ENCODE measurements at regions not wholly inside any gene's neighbourhood (a gene's known extent, or its start where the extent isn't known, plus 50 kb on each side); places are given as distances from the start of the nearest gene placed in this dataset.

DNA sequence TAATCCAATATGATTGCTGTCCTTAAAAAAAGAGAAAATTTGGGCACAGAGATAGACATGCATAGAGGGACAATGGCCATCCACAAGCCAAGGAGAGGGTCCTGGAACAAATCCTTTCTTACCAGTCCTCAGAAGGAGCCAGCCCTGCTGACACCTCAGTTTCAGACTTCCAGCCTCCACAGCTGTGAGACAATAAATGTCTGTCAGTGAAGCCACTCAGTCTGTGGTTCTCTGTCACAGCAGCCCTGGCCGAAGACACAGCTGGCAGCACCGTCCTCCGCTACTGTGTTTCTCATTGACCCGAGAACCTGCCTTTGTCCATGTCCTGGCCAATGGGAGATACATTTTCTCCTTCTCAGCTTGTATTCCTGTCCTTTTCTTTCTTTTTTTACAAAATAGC is 207.9 kb downstream of the TM9SF2 start:
- H3K4me1 ChIP-seq (ENCODE audit: insufficient read depth) = no peaks in the 10 kb centered on the region
- no peak overlapping the region for H3K4me3 ChIP-seq (ENCODE audit: low read depth, low read length)
- DNase-seq (ENCODE audit: extremely low spot score) = no peak
- WGBS = 70% methylated on average over 4 of the region's 4 CpGs
- H3K36me3 ChIP-seq (ENCODE audit: insufficient read depth) = no peaks in the 10 kb centered on the region
- no peak overlapping the region for H3K27ac ChIP-seq (ENCODE audit: low read depth)

DNA sequence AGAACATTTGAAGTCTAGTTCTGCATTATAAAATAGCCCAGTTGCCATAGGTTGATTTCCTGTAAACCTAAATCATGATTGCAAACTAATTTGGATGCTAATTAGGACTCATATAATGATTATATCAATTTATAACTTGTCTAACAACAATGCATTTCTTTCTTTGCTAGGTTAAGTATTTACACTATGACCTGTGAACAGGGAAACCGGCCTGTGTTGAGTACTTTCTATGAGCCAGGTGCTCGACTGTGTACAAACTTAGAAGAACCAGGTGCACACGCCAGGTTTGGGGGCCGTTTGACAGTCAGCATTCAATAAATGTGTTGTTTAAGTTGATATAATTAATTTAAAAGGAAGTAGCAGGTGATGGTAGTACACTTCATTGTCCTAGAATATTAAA is 203.1 kb downstream of the TM9SF2 start:
- Histone ChIP-seq H3K27ac (ENCODE audit: low read depth) (no peak overlapping the region), H3K4me3 (ENCODE audit: low read depth, low read length) (no peak overlapping the region), H3K36me3 (ENCODE audit: insufficient read depth) (no peaks in the 10 kb centered on the region), H3K4me1 (ENCODE audit: insufficient read depth) (no peaks in the 10 kb centered on the region)
- 75% methylated on average over 4 of the region's 4 CpGs for WGBS
- DNase-seq (ENCODE audit: extremely low spot score) = no peak

DNA sequence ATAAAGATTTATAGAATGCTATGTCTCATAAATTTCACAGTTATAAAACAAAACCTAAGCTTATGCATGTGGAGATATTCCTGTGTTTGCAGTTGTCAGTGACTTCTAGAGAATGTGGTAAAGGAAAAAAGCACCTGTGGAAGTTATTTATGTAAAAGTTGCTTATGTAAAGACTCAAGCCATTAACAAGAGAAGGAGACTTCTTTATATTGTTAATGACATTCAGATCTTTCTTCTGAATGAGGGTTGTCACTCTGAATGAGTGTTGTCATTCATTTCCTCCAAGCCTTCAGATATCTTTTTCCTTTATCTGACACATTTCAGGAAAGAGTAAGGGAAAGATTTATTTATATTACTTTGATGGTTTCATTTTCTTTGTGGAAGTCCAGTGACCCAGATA is 202.6 kb downstream of the TM9SF2 start:
- no peak for DNase-seq (ENCODE audit: extremely low spot score)
- H3K36me3 ChIP-seq (ENCODE audit: insufficient read depth) = no peaks in the 10 kb centered on the region
- H3K4me3 ChIP-seq (ENCODE audit: low read depth, low read length) = no peak overlapping the region
- no peak overlapping the region for H3K27ac ChIP-seq (ENCODE audit: low read depth)
- no peaks in the 10 kb centered on the region for H3K4me1 ChIP-seq (ENCODE audit: insufficient read depth)

DNA sequence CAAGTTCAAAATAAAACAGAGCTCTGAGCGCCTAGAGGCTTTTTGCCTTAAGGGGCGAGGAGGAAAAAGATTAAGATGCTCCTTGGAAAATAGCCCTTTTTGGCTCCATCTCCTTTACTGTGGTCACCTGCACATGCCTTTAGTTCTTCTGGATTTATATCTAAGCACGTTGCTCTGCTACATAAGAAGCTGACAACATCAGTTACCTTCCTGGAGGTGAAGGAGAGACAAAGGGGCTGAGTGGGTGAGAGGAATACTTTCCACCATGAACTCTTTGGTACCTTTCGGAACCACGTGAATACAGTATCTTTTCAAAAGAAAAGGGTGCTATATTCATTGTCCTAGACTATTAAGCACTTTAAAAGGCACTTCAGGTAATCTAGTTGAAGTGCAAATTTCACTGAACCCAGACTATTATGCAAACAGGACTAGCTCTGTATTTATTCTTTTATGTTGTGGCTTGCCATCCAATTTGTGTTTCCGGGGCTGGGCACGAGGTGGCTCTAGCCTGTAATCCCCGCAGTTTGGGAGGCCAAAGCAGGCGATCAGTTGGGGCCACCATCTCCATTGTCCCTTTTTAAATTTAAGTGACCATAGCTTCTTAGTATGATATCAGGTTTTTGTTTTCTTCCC is 201.5 kb downstream of the TM9SF2 start:
- DNase-seq (ENCODE audit: extremely low spot score) = no peak
- no peaks in the 10 kb centered on the region for H3K36me3 ChIP-seq (ENCODE audit: insufficient read depth)
- H3K4me1 ChIP-seq (ENCODE audit: insufficient read depth) = no peaks in the 10 kb centered on the region
- no peak overlapping the region for H3K27ac ChIP-seq (ENCODE audit: low read depth)
- no peak overlapping the region for H3K4me3 ChIP-seq (ENCODE audit: low read depth, low read length)
- 66% methylated on average over 9 of the region's 9 CpGs for WGBS

DNA sequence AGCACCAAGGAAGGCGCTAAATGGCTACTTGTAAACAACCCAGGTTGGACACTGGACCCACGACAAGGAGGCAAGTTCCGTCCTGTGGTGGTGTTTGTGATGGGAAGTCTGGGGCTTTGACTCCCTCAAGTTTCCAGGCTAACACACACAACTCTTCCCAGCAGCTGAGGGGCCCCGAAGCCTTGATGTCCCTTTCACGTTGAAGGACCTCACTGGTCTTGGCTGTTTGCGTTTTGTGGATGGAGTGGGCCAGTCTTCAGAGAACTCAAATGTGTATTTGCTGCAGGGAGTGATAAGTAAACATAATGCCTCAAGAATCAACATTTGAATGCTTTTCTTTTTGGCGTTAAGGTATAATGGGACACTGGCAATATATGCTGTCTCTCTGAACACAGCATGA is 199.2 kb downstream of the TM9SF2 start:
- Histone ChIP-seq H3K36me3 (ENCODE audit: insufficient read depth) (no peaks in the 10 kb centered on the region), H3K4me3 (ENCODE audit: low read depth, low read length) (no peak overlapping the region), H3K27ac (ENCODE audit: low read depth) (no peak overlapping the region), H3K4me1 (ENCODE audit: insufficient read depth) (no peaks in the 10 kb centered on the region)
- DNase-seq (ENCODE audit: extremely low spot score) = no peak
- WGBS = 83% methylated on average over 7 of the region's 7 CpGs

DNA sequence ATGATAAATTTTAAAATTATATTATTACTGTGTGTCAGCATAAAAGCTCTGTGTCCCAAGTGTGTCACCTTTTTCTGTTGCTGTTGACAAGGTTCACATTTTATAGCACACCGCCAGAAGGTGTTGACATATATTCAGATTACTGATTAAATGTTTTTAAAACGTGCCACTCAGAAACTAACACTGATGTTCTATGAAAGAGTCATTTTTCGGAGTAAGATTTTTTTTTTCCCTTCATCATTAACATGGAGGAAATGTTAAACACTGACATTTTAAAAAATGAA is 197.5 kb downstream of the TM9SF2 start:
- WGBS = 73% methylated on average over 3 of the region's 3 CpGs
- H3K4me3 ChIP-seq (ENCODE audit: low read depth, low read length) = no peak overlapping the region
- no peak overlapping the region for H3K27ac ChIP-seq (ENCODE audit: low read depth)
- DNase-seq (ENCODE audit: extremely low spot score) = no peak
- H3K36me3 ChIP-seq (ENCODE audit: insufficient read depth) = no peaks in the 10 kb centered on the region
- H3K4me1 ChIP-seq (ENCODE audit: insufficient read depth) = no peaks in the 10 kb centered on the region

DNA sequence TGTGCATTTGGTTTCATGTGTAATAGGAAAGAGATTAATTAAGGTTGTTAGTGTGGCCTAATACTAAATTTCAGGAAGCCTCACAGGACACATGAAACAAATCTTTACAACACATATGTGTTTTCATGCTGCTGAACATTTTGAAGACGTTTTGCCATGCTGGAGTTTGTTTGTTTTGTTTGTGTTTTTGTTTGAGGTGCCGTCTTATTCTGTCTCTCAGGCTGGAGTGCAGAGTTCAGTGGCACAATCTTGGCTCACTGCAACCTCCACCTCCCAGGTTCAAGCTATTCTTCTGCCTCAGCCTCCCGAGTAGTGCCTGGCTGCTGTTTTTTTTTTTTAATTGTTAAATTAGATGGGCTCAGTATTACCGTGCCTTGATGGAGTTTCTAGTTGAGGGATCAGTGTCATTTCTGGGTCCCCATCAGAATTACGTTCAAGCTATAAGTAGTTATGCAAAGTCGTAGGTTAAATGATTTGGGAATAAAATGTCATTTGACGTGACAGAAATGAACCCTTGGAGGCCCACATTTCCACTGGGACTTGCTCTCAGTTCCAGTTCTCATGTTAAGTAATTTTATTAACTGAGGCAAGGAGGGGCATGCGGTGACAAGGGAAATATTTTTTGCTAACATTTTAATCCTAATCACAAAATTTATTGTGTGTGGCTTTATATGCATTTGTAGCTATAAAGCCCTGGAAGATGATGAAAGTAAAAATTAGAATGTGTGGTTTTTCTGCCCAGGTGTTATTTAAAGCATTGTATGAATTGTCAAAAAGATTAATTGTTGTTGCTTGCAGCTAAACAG is 196.9 kb downstream of the TM9SF2 start:
- Histone ChIP-seq H3K36me3 (ENCODE audit: insufficient read depth) (no peaks in the 10 kb centered on the region), H3K4me1 (ENCODE audit: insufficient read depth) (no peaks in the 10 kb centered on the region), H3K4me3 (ENCODE audit: low read depth, low read length) (no peak overlapping the region), H3K27ac (ENCODE audit: low read depth) (no peak overlapping the region)
- DNase-seq (ENCODE audit: extremely low spot score) = no peak
- 71% methylated on average over 8 of the region's 8 CpGs for WGBS

DNA sequence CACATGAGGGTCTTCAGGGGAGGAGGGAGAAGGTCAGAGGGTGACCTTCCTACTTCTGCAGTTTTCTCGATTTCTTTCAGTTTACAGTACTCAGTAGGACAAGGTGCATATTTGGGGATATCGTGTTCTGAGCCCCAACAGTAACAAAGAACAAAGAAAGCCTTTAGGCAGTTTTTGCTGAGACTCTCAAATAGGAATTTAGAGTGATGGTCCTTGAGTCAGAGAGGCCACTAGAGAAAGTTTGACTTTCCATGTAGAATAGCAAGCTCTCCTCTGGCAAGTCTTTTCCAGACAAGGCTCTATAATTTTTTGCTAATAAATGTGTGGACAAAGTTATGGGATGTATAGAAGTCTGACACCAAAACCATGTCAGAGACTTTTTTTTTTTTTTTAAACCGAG is 194.6 kb downstream of the TM9SF2 start:
- DNase-seq (ENCODE audit: extremely low spot score) = no peak
- WGBS = 90% methylated on average over 3 of the region's 3 CpGs
- Histone ChIP-seq H3K4me1 (ENCODE audit: insufficient read depth) (no peaks in the 10 kb centered on the region), H3K4me3 (ENCODE audit: low read depth, low read length) (no peak overlapping the region), H3K36me3 (ENCODE audit: insufficient read depth) (no peaks in the 10 kb centered on the region), H3K27ac (ENCODE audit: low read depth) (no peak overlapping the region)

DNA sequence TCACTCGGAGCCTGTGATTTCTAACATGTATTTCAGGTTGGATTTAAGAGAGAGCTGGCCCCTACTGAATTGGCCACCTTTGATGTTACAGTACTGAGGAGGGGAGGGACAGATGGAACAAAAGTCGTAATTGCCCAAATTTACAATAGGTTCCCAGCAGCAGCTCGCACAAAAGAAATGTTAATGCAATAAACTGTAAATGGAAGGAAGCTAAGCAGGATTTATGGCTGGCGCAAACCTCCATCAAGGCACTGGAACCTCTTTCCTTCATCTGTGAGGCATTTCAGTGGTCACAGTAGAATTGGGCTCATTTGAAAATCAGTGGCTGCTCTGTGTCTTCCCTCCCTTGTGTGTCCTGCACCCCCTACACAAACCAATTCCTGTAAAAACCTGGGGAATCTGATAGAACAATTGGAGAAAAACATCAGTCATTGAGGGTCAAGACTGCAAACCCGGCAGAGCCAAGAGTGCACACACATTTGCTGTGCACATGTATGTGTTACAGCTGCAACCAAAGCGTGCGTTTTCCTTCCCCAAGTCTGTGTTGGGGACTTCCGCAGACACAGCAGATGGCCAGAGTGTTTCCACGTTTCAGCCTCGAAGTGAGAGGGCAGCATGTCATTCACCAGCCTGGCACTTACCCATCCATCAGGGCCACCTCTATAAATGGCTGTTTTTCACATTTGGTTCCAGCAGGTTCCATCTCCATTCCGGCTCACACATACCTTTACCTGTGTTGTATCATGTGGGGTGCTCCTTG is 192.8 kb downstream of the TM9SF2 start:
- DNase-seq (ENCODE audit: extremely low spot score) = no peak
- Histone ChIP-seq H3K4me3 (ENCODE audit: low read depth, low read length) (no peak overlapping the region), H3K4me1 (ENCODE audit: insufficient read depth) (no peaks in the 10 kb centered on the region), H3K27ac (ENCODE audit: low read depth) (no peak overlapping the region), H3K36me3 (ENCODE audit: insufficient read depth) (no peaks in the 10 kb centered on the region)
- 55% methylated on average over 11 of the region's 11 CpGs for WGBS

DNA sequence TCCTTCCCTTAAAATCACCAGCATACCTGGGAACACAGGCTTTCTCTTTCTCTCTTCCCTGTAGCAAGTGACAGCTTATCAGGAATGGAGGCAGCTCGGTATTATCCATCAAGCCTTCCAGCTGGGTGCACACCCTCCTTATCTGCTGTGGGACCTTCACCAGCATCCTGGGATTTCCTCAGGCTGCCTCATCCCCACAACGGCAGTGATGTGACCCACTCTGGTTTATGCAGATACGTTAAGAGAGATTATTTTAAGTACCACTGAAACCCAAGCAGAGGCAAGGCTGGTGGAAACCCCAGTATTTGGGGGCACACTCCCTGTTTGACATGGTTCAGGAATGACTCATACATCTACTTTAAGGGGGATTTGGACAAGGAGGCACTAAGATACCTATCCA is 192.1 kb downstream of the TM9SF2 start:
- no peak overlapping the region for H3K4me3 ChIP-seq (ENCODE audit: low read depth, low read length)
- H3K27ac ChIP-seq (ENCODE audit: low read depth) = no peak overlapping the region
- WGBS = 37% methylated on average over 3 of the region's 3 CpGs
- no peaks in the 10 kb centered on the region for H3K4me1 ChIP-seq (ENCODE audit: insufficient read depth)
- H3K36me3 ChIP-seq (ENCODE audit: insufficient read depth) = no peaks in the 10 kb centered on the region
- DNase-seq (ENCODE audit: extremely low spot score) = no peak

DNA sequence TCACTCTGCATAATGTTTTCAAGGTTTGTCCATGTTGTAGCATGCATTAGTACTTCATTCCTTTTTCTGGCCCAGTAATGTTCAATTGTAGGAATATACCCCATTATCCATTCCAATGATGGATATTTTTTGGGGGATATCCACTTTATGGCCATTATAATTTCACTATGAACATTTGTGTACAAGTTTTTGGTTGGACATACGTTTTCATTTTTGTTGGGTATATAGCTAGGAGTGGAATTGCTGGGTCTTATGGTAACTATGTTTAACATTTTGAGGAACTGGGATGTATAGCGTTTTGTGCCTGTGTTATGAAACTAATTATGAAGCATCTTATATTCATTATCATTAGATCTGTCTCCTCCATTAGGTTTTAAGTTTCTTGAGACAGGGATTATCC is 191.6 kb downstream of the TM9SF2 start:
- no peak overlapping the region for H3K27ac ChIP-seq (ENCODE audit: low read depth)
- no peaks in the 10 kb centered on the region for H3K4me1 ChIP-seq (ENCODE audit: insufficient read depth)
- WGBS = 87% methylated on average over 2 of the region's 2 CpGs
- DNase-seq (ENCODE audit: extremely low spot score) = no peak
- H3K36me3 ChIP-seq (ENCODE audit: insufficient read depth) = no peaks in the 10 kb centered on the region
- no peak overlapping the region for H3K4me3 ChIP-seq (ENCODE audit: low read depth, low read length)

DNA sequence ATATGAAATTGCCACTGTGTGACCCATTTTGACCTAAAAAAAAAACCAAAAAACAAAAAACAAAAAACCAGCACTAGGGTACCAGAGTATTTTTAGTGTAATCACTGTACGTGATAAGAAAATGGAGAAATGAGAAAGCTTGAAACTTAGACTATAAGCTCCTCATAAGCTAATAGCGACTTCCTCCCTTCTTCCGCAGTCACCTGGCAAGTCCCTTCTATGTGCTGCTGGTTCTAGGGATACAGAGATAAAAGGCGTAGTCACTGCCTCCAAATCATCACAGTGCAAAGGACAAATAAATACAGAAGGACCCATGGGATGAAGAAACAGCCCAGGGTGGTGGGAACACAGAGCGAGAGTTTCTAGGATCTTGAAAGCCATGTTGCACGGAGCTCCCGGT is 190.3 kb downstream of the TM9SF2 start:
- no peaks in the 10 kb centered on the region for H3K4me1 ChIP-seq (ENCODE audit: insufficient read depth)
- no peak overlapping the region for H3K27ac ChIP-seq (ENCODE audit: low read depth)
- WGBS = 63% methylated on average over 7 of the region's 7 CpGs
- DNase-seq (ENCODE audit: extremely low spot score) = no peak
- H3K4me3 ChIP-seq (ENCODE audit: low read depth, low read length) = no peak overlapping the region
- no peaks in the 10 kb centered on the region for H3K36me3 ChIP-seq (ENCODE audit: insufficient read depth)

DNA sequence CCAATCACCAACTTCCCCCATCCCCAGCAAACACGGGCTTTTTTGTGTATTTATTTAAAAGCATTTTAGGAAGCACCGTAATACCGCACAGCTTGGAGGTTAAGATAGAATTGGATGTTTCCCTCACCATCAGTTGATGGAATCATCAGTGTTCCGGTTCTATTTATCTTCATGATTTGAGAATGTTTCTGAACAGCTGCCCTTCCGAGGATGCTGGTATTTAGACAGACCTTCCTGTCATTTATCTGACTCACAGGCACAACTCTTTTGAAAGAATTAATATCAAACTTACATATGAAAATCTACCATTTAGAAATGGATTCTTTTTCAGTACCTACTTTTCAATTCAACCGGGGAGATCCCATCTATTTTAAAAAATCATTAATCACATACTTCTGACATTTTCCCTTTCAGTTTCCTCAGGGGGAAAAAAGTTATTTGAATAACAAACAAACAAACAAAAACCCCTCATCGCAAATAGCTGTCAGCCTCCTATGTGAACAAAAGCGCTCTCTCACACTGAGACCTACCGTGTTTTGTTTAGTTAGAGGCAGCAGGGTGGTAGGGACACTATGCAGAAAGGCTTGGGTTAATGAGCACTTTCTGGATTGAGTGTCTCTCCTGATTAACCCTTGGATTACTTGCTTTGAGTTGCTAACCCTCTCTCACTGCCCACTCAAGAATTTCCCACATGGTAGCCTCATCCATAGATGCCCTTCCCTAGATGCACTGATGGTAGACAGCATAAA is 189.3 kb downstream of the TM9SF2 start:
- Histone ChIP-seq H3K4me1 (ENCODE audit: insufficient read depth) (no peaks in the 10 kb centered on the region), H3K27ac (ENCODE audit: low read depth) (no peak overlapping the region), H3K36me3 (ENCODE audit: insufficient read depth) (no peaks in the 10 kb centered on the region), H3K4me3 (ENCODE audit: low read depth, low read length) (no peak overlapping the region)
- 63% methylated on average over 9 of the region's 9 CpGs for WGBS
- no peak for DNase-seq (ENCODE audit: extremely low spot score)

DNA sequence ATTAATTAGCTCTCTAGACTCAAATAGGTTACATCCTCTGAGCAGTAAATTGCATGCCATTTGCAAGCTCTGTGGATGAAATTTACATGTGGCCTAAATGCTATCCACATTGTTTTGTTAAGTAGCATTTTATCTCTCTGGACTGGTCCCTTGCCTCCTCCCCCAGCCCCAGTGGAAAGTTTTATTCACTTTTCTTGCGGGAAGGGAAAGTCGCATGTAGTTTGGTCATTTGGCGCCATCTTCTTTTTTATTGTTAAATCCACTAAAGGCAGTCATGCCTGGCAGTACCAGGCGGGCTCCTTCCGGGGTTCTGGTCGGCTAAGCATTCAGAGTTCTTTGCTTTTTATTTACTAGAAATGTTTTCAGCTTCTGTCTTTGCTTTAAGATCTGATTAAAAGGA is 188.7 kb downstream of the TM9SF2 start:
- no peak overlapping the region for H3K27ac ChIP-seq (ENCODE audit: low read depth)
- no peak overlapping the region for H3K4me3 ChIP-seq (ENCODE audit: low read depth, low read length)
- 67% methylated on average over 6 of the region's 6 CpGs for WGBS
- DNase-seq (ENCODE audit: extremely low spot score) = no peak
- H3K36me3 ChIP-seq (ENCODE audit: insufficient read depth) = no peaks in the 10 kb centered on the region
- no peaks in the 10 kb centered on the region for H3K4me1 ChIP-seq (ENCODE audit: insufficient read depth)
